KG1 (cell line): ENCODE measurements at regions not wholly inside any gene's neighbourhood (a gene's known extent, or its start where the extent isn't known, plus 50 kb on each side); places are given as distances from the start of the nearest gene placed in this dataset.
A peak's percentile ranks its signal among the peaks of the same experiment; 100 is the strongest.

Experiments
- DNase-seq: peaks from one replicate; lab custom pipeline; 2025; lab: John Stamatoyannopoulos, UW

DNA sequence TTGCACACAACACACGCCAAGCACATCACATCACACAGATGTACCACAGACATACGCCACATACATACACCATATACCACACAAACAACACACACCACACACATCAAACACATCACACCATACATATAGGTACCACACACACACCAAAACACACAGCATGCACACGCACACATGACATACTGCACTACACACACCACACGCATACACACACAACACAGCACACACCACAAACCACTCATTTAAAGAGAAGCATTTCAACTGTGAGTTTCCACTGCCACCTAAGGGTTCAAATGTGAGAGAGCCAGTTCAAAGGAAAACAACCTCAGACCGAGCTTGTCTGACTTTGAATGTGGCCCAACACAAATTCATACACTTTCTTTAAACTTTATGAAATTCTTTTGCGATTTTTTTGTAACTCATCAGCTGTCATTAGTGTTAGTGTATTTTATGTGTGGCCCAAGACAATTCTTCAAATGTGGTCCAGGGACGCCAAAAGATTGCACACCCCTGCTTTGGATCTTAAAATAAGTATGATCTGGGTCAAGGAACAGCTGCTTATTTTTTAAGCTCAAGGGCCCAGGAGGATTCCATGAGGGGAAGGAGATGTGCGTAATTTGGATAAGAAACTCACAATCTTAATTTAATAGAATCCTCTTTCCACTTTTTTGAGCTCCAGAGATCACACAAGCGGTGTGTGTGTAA lies 494.6 kb downstream of the GADD45G start:
- peak; percentile 51 for DNase-seq

DNA sequence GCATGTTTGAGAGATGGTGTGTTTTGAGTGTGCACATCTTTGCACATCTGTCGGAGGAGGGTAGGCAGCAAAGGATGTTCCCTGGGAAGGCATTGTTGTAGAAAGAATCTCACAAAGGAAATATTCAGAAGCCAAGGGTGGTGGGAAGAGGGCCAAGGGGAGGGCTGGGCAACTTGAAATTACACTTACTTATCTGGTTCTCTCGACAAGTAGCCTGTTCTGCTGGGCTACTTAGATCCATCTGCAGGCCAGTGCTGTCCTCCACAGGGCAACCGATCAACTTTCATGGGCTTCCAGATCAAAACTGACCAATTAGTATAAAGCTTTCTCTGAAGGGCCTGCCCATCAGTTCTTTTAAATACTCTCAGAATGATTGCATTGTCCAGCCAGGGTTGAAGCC lies 495.2 kb downstream of the GADD45G start:
- no peak for DNase-seq

- peak; percentile 54 for DNase-seq
Observed at GRCh38 chr9:90102292-90102901, 497.6 kb downstream of the GADD45G start.

GRCh38 chr9:90103771-90104170 lies 499.0 kb downstream of the GADD45G start:
- no peak for DNase-seq

GRCh38 chr9:90105773-90106172 lies 501.0 kb downstream of the GADD45G start:
- no peak for DNase-seq

- no peak for DNase-seq
Observed at GRCh38 chr9:90107040-90107725, 502.4 kb downstream of the GADD45G start.

GRCh38 chr9:90107726-90108655 lies 503.2 kb downstream of the GADD45G start:
- no peak for DNase-seq

DNA sequence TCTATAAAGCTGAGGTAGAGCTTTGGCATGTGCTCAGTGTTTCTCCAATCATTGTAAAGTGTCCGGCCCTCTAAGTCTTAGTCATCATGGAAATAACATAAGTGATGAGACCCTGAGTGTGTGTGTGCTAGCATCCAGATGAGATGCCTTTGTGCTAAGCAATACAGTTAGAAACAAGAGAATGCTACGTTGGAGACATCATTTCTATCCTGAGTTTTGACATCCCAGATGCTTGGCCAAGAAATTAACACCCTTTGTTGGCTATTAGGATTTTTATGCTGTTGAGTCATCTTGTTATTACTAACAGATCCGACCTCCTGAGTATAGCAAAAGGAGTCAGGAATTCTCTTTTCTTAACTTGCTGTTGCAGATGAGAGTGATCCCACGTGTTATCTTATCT lies 508.0 kb downstream of the GADD45G start:
- no peak for DNase-seq

DNA sequence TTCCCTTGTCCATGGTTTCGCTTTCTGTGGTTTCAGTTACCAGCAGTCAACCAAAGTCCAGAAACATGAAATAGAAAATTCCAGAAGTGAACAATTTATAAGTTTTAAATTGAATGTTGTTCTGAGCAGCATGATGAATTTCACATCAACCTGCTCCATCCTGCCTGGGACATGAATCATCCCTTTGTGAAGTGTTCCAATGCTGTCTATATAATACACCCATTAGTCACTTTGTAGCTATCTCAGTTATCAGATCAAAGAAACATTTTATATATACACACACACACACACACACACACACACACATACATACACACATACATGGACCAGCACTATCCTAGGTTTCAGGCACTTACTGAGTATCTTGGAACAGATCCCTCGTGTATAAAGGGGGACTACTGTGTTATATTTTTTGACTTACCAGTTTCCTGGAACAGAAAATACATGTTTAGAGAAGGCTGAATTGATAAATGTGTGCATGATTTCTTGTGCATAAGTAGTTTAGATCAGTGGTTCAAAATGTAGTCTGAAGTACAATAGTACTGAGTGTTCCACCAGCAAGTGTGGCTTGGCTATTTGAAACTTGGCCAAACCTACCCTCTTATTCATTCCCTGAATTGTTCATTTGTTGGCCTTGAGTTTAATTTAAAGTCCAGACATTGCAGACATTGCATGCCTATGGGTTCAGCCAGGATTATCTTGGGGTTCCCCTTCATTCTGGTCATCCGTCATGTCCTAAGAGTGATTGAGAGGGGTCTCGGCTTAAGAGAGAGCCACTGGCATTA lies 510.0 kb downstream of the GADD45G start:
- DNase-seq, result no peak

DNA sequence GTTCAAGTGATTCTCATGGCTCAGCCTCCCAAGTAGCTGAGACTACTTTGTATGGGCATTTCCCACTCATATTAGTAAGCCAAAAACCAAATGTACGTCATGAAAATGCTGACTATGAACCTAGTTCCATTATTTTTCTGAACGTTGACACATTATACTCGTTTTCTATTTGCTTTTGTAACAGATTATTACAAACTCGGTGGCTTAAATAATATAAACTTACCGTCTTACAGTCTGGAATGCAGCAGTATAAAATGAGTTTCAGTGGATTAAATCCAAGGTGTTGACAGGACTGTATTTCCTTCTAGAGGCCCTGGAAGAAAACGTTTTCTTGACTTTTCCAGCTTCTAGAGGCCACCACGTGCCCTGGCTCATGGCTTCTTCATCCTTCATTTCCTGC lies 517.0 kb downstream of the GADD45G start:
- no peak for DNase-seq

- DNase-seq, result no peak
Observed at GRCh38 chr9:90124961-90125360, 517.7 kb downstream of the DIRAS2 start.

DNA sequence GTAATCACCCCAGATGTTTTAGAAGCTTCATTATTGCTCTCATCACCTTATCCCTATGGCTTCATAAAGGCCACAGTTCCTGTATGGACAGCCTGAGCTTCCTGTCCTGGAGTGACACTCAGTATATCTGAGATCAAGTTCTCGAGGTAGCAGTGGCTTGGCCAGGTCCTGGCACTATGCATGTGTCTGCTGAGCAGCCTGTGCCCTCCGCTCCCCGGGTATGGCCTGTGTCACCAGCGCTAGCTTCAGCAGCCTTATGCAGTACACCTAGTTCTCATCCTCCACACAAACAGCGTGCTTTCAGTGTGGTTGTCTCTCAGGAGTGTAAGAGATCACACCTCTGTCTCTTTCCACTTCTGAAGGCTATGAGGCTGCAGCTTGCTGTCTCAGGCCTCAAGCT lies 514.7 kb downstream of the DIRAS2 start:
- DNase-seq, result no peak

DNA sequence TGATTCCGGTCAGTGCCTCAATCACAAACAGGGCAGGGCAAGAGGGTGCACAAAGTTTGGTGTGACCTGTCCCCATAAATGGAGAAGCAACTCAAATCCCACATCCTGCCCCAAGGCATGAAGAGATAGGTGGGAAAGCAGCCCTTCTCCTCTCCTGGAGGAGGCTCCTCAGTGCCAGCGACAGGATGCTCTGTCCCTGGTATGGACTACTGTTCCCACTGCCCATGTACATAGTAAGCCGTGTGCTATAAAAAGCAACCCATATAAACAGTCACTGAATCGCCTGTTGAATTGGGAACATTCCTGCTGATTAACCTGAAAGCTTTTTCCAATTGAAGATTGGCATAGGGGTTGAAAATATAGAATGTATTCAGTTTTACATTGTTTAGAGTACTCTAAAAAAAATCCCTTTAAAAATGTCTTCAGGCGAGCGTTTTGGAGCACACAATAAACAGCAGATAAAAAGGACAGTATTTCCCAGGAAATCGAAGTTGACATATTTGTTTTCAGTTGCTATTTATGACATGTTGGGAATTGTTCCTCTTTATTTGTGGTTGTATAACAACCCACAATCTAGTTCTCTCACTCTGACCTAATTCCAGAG lies 513.9 kb downstream of the DIRAS2 start:
- DNase-seq, result no peak

- no peak for DNase-seq
Observed at GRCh38 chr9:90129446-90129845, 513.2 kb downstream of the DIRAS2 start.

GRCh38 chr9:90131568-90131967 lies 511.1 kb downstream of the DIRAS2 start:
- DNase-seq, result no peak

GRCh38 chr9:90132866-90133265 lies 509.8 kb downstream of the DIRAS2 start:
- no peak for DNase-seq

DNA sequence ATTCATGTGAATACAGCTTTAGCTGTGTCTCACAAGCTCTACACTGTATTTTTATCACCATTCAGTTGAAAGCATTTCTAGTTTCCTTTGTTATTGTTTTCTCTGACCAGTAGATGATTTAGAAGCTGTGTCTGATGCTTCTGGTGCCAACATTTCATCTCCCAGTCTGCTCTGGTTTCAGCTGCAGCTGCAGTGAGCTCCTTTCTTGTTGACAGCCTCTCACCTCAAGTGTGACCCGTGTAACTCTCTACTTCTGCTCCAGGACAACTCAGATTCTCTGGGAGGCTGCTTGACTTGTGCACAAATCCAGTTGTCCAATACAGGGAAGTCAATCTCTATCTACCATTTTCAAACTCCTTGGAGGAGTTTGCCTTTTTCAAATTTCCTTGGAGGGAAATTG lies 504.8 kb downstream of the DIRAS2 start:
- DNase-seq, result no peak

DNA sequence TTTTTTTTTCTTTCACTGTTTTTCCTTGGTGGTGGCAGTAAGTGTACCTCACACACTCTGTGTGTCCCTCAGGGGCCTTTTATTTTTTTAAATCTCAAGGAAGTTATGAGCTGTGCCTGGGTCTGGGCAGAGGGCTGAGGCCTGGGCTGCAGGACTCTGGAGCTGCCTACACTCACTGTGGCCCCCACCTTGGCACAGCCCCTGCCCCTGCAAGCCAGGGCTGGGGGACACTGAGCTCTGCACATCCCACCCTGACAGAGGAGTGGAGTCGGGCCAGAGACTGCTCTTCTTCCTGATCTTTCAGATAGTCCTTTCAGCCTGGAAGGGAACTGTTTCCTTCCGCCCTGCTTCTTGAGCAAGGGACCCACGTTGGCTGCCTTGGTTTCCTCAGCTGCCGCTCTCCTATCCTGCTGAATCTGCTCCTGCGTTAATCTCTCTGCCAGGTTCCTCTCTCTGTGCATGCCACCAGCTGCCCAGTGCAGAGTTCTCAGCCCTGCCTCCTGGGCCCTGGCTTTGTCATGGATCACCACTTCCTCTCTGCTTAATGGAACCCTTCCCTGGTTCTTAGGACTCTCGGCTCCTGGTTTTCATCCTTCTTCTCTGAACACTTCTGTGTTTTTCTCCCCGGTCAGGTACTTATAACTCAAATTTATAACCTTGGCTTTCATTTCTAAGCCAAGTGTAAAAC lies 502.3 kb downstream of the DIRAS2 start:
- no peak for DNase-seq

- peak; percentile 13 for DNase-seq
Observed at GRCh38 chr9:90141723-90142122, 500.9 kb downstream of the DIRAS2 start.

GRCh38 chr9:90142580-90142979 lies 500.0 kb downstream of the DIRAS2 start:
- peak; percentile 47 for DNase-seq
